Tibial nerve (tissue), 4 donors: ENCODE measurements at regions not wholly inside any gene's neighbourhood (a gene's known extent, or its start where the extent isn't known, plus 50 kb on each side); places are given as distances from the start of the nearest gene placed in this dataset.

ENCODE experiments used
- DNase-seq, 2 donors: peaks; one replicate each; pipeline ENCODE4 v3.0.0-alpha.2; 2019; ENCODE audit warnings: low spot score in 2 of 2
- H3K27ac ChIP-seq, 4 donors: fragments of 200-600 bp; sonication (generic) in 3 of 4; one replicate each; pipeline ENCODE4 v1.5.1; 2017 to 2019; ENCODE audit warnings: mild to moderate bottlenecking in 1 of 4
- H3K27me3 ChIP-seq, 2 donors: fragments of 200-600 bp; sonication (generic) in 1 of 2; one replicate each; pipeline versions ENCODE4 v1.5.1 to v1.6.0; 2017 to 2019
- H3K36me3 ChIP-seq, 3 donors: fragments of 200-600 bp; sonication (generic); one replicate each; pipeline ENCODE4 v1.5.1; 2018 to 2019
- H3K4me1 ChIP-seq, 4 donors: fragments of 200-600 bp; sonication (generic) in 3 of 4; one replicate each; pipeline ENCODE4 v1.5.1; 2017 to 2019
- H3K4me3 ChIP-seq, 4 donors: fragments of 200-600 bp; sonication (generic) in 3 of 4; one replicate each; pipeline ENCODE4 v1.5.1; 2017 to 2019; ENCODE audit warnings: mild to moderate bottlenecking in 1 of 4, moderate library complexity in 1 of 4
- H3K9me3 ChIP-seq, 4 donors: fragments of 200-600 bp; sonication (generic) in 3 of 4; one replicate each; pipeline ENCODE4 v1.5.1; 2017 to 2019
- CTCF ChIP-seq, 5 experiments: fragments of 200-600 bp in 3 of 5; fragments of 450-650 bp in 2 of 5; sonication (generic) in 3 of 5; IDR thresholded peaks; one replicate each; pipeline ENCODE4 v1.5.1; 2016 to 2019; ENCODE audit warnings: antibody characterized with exemption in 5 of 5, mild to moderate bottlenecking in 3 of 5, moderate library complexity in 2 of 5
- EP300 ChIP-seq, 2 donors: sonication (generic); formaldehyde crosslinking; IDR thresholded peaks; one replicate each; pipeline ENCODE4 v1.6.1; 2017; ENCODE audit warnings: antibody characterized with exemption in 2 of 2, mild to moderate bottlenecking in 1 of 2
- POLR2A ChIP-seq, 2 donors: fragments of 450-650 bp; IDR thresholded peaks; one replicate each; pipeline ENCODE4 v1.6.1; 2017; ENCODE audit warnings: antibody characterized with exemption in 2 of 2, mild to moderate bottlenecking in 2 of 2, moderate library complexity in 2 of 2
- WGBS, 2 donors: methylation state at CpG; one replicate each; pipeline ENCODE4 v1.1.5; 2018; 5-methylcytosine and 5-hydroxymethylcytosine counted together

GRCh38 chr2:61640406-61640805, 102.2 kb upstream of the XPO1 start:
- 96 to 100% methylated on average over 2 of the region's 2 CpGs for WGBS, 2 donors
- TF ChIP-seq EP300 (IDR thresholded peaks at IDR 0.05) = no peak
- TF ChIP-seq CTCF (IDR thresholded peaks at IDR 0.05) = no peak
- no peak for TF ChIP-seq POLR2A (IDR thresholded peaks at IDR 0.05)
- no peaks in the 10 kb centered on the region for H3K36me3 ChIP-seq

GRCh38 chr2:61639721-61640120, 101.6 kb upstream of the XPO1 start:
- TF ChIP-seq EP300 (IDR thresholded peaks at IDR 0.05) (no peak), CTCF (IDR thresholded peaks at IDR 0.05) (no peak), POLR2A (IDR thresholded peaks at IDR 0.05) (no peak)
- DNase-seq = no peak
- Histone ChIP-seq H3K27me3 (no peaks in the 10 kb centered on the region), H3K4me1 (no peaks in the 10 kb centered on the region), H3K9me3 (no peaks in the 10 kb centered on the region), H3K4me3 (no peak overlapping the region), H3K36me3 (no peaks in the 10 kb centered on the region), H3K27ac (no peak overlapping the region)
- 86 to 91% methylated on average over 9 of the region's 9 CpGs for WGBS, 2 donors

More at GRCh38 chr2:61640406-61640805, 102.2 kb upstream of the XPO1 start:
- no peak for DNase-seq
- Histone ChIP-seq H3K27ac (no peak overlapping the region), H3K9me3 (no peaks in the 10 kb centered on the region), H3K4me3 (no peak overlapping the region), H3K27me3 (no peaks in the 10 kb centered on the region), H3K4me1 (no peaks in the 10 kb centered on the region)

GRCh38 chr2:61636686-61637085, 98.5 kb upstream of the XPO1 start:
- no peaks in the 10 kb centered on the region for H3K4me1 ChIP-seq
- no peak overlapping the region for H3K27ac ChIP-seq
- H3K36me3 ChIP-seq = no peaks in the 10 kb centered on the region
- no peaks in the 10 kb centered on the region for H3K9me3 ChIP-seq
- DNase-seq = no peak
- TF ChIP-seq EP300 (IDR thresholded peaks at IDR 0.05) = no peak
- TF ChIP-seq POLR2A (IDR thresholded peaks at IDR 0.05) = no peak
- TF ChIP-seq CTCF (IDR thresholded peaks at IDR 0.05) = no peak
- H3K4me3 ChIP-seq = no peak overlapping the region
- H3K27me3 ChIP-seq = no peaks in the 10 kb centered on the region
- 69 to 75% methylated on average over 3 of the region's 3 CpGs for WGBS, 2 donors

GRCh38 chr2:61634512-61634911, 96.4 kb upstream of the XPO1 start:
- Histone ChIP-seq H3K9me3 (no peaks in the 10 kb centered on the region), H3K4me3 (no peak overlapping the region), H3K36me3 (no peaks in the 10 kb centered on the region), H3K27ac (no peak overlapping the region), H3K4me1 (no peaks in the 10 kb centered on the region), H3K27me3 (no peaks in the 10 kb centered on the region)
- no peak for TF ChIP-seq EP300 (IDR thresholded peaks at IDR 0.05)
- TF ChIP-seq POLR2A (IDR thresholded peaks at IDR 0.05) = no peak
- no peak for TF ChIP-seq CTCF (IDR thresholded peaks at IDR 0.05)
- WGBS, 2 donors = 69 to 71% methylated on average over 5 of the region's 5 CpGs
- no peak for DNase-seq

GRCh38 chr2:61633250-61633649, 95.1 kb upstream of the XPO1 start:
- H3K36me3 ChIP-seq = no peaks in the 10 kb centered on the region
- 65 to 69% methylated on average over 2 of the region's 2 CpGs for WGBS, 2 donors
- no peaks in the 10 kb centered on the region for H3K4me1 ChIP-seq
- no peak overlapping the region for H3K27ac ChIP-seq
- H3K9me3 ChIP-seq = no peaks in the 10 kb centered on the region
- TF ChIP-seq CTCF (IDR thresholded peaks at IDR 0.05) (peak in 2 of 5 experiments; percentile 8 to 16), POLR2A (IDR thresholded peaks at IDR 0.05) (no peak)
- no peak for DNase-seq
- no peaks in the 10 kb centered on the region for H3K27me3 ChIP-seq
- H3K4me3 ChIP-seq = no peak overlapping the region
